ENCODE measurements at regions not wholly inside any gene's neighbourhood (a gene's known extent, or its start where the extent isn't known, plus 50 kb on each side); places are given as distances from the start of the nearest gene placed in this dataset.

DNA sequence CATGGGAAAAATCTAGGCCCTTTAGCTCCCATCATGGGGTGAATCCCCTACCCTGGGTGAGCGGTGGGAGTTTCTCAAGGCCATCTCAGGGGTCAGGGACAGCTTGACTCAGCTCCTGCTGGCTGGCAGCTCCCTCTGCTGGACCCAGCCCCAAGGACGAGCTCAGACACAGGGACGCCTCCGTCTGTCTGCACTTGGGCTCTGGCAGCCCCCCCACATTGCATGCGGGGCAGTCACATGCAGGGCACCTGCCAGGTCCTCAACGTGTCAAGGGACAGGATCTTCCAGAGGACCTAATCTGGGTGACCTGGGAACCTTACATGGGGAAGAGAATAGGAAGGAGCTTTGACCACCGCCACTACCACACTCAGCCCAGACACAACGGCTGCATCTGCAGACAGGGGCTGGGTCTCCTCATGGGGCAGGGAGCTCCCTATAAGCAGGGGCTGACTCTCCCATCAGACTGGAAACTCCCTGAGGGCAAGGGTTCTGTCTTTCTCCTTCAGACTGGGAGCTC lies 173.4 kb downstream of the MRPL14 start (continued):
- TF ChIP-seq, protein P1, sequence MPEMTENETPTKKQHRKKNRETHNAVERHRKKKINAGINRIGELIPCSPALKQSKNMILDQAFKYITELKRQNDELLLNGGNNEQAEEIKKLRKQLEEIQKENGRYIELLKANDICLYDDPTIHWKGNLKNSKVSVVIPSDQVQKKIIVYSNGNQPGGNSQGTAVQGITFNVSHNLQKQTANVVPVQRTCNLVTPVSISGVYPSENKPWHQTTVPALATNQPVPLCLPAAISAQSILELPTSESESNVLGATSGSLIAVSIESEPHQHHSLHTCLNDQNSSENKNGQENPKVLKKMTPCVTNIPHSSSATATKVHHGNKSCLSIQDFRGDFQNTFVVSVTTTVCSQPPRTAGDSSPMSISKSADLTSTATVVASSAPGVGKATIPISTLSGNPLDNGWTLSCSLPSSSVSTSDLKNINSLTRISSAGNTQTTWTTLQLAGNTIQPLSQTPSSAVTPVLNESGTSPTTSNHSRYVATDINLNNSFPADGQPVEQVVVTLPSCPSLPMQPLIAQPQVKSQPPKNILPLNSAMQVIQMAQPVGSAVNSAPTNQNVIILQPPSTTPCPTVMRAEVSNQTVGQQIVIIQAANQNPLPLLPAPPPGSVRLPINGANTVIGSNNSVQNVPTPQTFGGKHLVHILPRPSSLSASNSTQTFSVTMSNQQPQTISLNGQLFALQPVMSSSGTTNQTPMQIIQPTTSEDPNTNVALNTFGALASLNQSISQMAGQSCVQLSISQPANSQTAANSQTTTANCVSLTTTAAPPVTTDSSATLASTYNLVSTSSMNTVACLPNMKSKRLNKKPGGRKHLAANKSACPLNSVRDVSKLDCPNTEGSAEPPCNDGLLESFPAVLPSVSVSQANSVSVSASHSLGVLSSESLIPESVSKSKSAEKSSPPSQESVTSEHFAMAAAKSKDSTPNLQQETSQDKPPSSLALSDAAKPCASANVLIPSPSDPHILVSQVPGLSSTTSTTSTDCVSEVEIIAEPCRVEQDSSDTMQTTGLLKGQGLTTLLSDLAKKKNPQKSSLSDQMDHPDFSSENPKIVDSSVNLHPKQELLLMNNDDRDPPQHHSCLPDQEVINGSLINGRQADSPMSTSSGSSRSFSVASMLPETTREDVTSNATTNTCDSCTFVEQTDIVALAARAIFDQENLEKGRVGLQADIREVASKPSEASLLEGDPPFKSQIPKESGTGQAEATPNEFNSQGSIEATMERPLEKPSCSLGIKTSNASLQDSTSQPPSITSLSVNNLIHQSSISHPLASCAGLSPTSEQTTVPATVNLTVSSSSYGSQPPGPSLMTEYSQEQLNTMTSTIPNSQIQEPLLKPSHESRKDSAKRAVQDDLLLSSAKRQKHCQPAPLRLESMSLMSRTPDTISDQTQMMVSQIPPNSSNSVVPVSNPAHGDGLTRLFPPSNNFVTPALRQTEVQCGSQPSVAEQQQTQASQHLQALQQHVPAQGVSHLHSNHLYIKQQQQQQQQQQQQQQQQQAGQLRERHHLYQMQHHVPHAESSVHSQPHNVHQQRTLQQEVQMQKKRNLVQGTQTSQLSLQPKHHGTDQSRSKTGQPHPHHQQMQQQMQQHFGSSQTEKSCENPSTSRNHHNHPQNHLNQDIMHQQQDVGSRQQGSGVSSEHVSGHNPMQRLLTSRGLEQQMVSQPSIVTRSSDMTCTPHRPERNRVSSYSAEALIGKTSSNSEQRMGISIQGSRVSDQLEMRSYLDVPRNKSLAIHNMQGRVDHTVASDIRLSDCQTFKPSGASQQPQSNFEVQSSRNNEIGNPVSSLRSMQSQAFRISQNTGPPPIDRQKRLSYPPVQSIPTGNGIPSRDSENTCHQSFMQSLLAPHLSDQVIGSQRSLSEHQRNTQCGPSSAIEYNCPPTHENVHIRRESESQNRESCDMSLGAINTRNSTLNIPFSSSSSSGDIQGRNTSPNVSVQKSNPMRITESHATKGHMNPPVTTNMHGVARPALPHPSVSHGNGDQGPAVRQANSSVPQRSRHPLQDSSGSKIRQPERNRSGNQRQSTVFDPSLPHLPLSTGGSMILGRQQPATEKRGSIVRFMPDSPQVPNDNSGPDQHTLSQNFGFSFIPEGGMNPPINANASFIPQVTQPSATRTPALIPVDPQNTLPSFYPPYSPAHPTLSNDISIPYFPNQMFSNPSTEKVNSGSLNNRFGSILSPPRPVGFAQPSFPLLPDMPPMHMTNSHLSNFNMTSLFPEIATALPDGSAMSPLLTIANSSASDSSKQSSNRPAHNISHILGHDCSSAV (CRISPR knock-in tag; IDR thresholded peaks at IDR 0.05; ENCODE audit: borderline replicate concordance) = no peak; the same call in 1 of the 2 replicates
- TF ChIP-seq ZNF740 (CRISPR knock-in tag; IDR thresholded peaks at IDR 0.05) (peak; percentile 99), NBN (conservative IDR thresholded peaks at IDR 0.05) (no peak), ZNF331 (CRISPR knock-in tag; IDR thresholded peaks at IDR 0.05) (peak; percentile 68; the same call in 1 of the 2 replicates), PHF5A (CRISPR knock-in tag; IDR thresholded peaks at IDR 0.05; ENCODE audit: low read depth, unreplicated experiment) (no peak), ZBTB20 (CRISPR knock-in tag; IDR thresholded peaks at IDR 0.05; ENCODE audit: borderline replicate concordance, low read depth) (peak; percentile 57; the same call in 1 of the 2 replicates), ZNF383 (CRISPR knock-in tag; IDR thresholded peaks at IDR 0.05; ENCODE audit: borderline replicate concordance) (no peak), MEIS1 (CRISPR knock-in tag; IDR thresholded peaks at IDR 0.05; ENCODE audit: borderline replicate concordance) (no peak), ZNF549 (CRISPR knock-in tag; IDR thresholded peaks at IDR 0.05) (no peak), TEAD2 (CRISPR knock-in tag; IDR thresholded peaks at IDR 0.05) (no peak), GZF1 (CRISPR knock-in tag; IDR thresholded peaks at IDR 0.05) (no peak; the same call in 1 of the 2 replicates), HNRNPLL (IDR thresholded peaks at IDR 0.05; ENCODE audit: low read depth, low read length, poor library complexity, severe bottlenecking) (no peak)
- TF ChIP-seq, protein P2, sequence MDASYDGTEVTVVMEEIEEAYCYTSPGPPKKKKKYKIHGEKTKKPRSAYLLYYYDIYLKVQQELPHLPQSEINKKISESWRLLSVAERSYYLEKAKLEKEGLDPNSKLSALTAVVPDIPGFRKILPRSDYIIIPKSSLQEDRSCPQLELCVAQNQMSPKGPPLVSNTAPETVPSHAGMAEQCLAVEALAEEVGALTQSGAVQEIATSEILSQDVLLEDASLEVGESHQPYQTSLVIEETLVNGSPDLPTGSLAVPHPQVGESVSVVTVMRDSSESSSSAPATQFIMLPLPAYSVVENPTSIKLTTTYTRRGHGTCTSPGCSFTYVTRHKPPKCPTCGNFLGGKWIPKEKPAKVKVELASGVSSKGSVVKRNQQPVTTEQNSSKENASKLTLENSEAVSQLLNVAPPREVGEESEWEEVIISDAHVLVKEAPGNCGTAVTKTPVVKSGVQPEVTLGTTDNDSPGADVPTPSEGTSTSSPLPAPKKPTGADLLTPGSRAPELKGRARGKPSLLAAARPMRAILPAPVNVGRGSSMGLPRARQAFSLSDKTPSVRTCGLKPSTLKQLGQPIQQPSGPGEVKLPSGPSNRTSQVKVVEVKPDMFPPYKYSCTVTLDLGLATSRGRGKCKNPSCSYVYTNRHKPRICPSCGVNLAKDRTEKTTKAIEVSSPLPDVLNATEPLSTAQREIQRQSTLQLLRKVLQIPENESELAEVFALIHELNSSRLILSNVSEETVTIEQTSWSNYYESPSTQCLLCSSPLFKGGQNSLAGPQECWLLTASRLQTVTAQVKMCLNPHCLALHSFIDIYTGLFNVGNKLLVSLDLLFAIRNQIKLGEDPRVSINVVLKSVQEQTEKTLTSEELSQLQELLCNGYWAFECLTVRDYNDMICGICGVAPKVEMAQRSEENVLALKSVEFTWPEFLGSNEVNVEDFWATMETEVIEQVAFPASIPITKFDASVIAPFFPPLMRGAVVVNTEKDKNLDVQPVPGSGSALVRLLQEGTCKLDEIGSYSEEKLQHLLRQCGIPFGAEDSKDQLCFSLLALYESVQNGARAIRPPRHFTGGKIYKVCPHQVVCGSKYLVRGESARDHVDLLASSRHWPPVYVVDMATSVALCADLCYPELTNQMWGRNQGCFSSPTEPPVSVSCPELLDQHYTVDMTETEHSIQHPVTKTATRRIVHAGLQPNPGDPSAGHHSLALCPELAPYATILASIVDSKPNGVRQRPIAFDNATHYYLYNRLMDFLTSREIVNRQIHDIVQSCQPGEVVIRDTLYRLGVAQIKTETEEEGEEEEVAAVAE (CRISPR knock-in tag; IDR thresholded peaks at IDR 0.05; ENCODE audit: borderline replicate concordance) = 0 out of 2 replicates have a peak, but pooled peaks have one; percentile 33
- TF ChIP-seq, protein P3, sequence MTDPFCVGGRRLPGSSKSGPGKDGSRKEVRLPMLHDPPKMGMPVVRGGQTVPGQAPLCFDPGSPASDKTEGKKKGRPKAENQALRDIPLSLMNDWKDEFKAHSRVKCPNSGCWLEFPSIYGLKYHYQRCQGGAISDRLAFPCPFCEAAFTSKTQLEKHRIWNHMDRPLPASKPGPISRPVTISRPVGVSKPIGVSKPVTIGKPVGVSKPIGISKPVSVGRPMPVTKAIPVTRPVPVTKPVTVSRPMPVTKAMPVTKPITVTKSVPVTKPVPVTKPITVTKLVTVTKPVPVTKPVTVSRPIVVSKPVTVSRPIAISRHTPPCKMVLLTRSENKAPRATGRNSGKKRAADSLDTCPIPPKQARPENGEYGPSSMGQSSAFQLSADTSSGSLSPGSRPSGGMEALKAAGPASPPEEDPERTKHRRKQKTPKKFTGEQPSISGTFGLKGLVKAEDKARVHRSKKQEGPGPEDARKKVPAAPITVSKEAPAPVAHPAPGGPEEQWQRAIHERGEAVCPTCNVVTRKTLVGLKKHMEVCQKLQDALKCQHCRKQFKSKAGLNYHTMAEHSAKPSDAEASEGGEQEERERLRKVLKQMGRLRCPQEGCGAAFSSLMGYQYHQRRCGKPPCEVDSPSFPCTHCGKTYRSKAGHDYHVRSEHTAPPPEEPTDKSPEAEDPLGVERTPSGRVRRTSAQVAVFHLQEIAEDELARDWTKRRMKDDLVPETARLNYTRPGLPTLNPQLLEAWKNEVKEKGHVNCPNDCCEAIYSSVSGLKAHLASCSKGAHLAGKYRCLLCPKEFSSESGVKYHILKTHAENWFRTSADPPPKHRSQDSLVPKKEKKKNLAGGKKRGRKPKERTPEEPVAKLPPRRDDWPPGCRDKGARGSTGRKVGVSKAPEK (CRISPR knock-in tag; IDR thresholded peaks at IDR 0.05; ENCODE audit: borderline replicate concordance) = no peak
